GM13976 (cell line): ENCODE measurements at regions not wholly inside any gene's neighbourhood (a gene's known extent, or its start where the extent isn't known, plus 50 kb on each side); places are given as distances from the start of the nearest gene placed in this dataset.

Experiments
- DNase-seq: peaks from one replicate; pipeline ENCODE4 v3.0.0; 2012; ENCODE audit warnings: low spot score
- in situ Hi-C: fragments of 300-500 bp; cut with MboI; formaldehyde crosslinking; loops from one replicate; pipeline ENCODE4 v1.12.0; 2022; ENCODE audit warnings: low sequenced_read_pairs, mixed read lengths, inconsistent platforms; ENCODE audit not compliant: unreplicated experiment
- TF ChIP-seq, protein P1 (sequence below): IDR thresholded peaks from 2 replicates; pipeline ENCODE4 v1.5.1; 2012; ENCODE audit warnings: borderline replicate concordance, mild to moderate bottlenecking; ENCODE audit not compliant: insufficient read depth; ENCODE audit errors: extremely low read depth, missing control alignments, control extremely low read depth

DNA sequence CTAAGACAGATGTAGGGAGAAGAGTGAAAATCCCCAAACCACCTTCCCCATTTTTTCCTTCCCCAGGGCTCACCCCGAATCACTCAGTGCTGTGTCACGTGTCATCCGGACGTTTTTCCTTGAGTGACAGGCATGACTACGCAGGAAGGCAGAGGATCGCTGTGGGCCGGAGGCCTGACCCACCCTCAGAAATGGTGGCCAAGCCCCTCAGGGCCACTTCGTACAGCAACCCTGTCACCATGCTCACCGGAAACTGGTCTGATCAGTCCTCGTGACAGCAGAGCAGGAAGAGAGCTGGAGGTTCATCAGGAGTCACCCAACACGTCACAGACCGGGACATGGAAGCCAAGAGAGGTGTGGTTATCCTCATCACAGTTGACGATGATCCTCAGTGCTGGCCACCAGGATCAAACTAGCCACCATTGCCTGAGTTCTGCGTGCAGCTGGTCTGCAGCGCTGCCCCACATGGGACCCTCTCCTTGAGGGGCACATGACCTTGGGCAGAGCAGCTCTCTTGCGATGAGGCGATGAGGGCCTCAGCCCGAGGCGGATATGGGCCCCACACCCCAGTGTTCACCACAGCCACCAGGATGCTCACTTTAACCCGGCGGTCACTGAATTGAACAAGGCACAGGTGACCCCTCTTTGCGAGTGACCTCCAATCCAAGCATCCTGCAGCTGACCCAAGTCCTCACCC is 99.3 kb upstream of the INSIG1 start:
- in situ Hi-C loops: loop anchor here (10.0 kb wide), 1 partner anchor 146 kb away; no protein-coding TSS in a partner anchor
- TF ChIP-seq, protein P1, sequence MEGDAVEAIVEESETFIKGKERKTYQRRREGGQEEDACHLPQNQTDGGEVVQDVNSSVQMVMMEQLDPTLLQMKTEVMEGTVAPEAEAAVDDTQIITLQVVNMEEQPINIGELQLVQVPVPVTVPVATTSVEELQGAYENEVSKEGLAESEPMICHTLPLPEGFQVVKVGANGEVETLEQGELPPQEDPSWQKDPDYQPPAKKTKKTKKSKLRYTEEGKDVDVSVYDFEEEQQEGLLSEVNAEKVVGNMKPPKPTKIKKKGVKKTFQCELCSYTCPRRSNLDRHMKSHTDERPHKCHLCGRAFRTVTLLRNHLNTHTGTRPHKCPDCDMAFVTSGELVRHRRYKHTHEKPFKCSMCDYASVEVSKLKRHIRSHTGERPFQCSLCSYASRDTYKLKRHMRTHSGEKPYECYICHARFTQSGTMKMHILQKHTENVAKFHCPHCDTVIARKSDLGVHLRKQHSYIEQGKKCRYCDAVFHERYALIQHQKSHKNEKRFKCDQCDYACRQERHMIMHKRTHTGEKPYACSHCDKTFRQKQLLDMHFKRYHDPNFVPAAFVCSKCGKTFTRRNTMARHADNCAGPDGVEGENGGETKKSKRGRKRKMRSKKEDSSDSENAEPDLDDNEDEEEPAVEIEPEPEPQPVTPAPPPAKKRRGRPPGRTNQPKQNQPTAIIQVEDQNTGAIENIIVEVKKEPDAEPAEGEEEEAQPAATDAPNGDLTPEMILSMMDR: no peak
- no peak for DNase-seq

DNA sequence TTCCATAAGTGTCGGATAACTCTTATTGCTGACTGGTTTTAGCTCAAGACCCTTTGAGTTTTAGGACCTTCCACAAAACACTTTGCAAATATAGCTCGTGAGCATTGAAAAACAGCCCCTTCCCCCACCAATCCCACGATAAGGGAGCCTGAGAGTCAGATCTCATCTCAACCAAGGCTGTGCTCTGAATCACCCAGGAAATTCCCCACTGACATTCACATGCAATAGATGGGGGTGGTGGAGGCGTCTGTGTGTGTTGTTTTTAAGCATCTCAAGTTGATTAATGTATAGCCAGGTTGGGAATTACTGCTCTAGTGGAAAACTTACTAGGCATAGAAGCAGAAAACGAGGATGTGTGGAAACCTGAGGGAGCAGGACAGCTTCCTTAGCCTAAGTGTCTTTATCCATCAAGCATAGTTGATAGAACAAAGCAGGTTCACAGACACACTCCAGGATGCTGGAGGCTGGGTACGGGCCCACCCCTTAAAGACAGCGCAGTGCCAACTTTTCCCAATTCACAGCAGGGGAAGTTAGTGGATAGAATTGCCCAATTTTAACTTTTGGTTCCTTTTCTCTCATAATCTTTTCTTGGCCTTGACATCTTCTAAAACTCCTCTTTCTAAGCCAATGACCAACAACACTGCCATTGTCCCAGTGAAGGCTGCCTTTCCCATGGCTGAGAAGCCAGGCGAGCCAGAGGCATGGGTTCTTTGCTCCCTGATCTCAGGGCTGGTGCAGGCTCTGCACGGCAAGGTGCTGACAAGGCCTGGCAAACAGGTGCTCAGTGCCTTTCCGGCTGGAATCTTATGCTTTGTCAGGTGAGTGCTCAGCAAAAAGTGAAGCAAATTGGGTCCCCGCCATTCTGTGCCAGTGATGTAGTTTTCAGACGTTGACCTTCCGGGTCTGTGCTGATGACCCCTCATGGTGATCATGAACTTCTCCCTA is 98.5 kb upstream of the INSIG1 start:
- DNase-seq: no peak
- TF ChIP-seq, protein P1: no peak
- in situ Hi-C loops: loop anchor here (10.0 kb wide), 1 partner anchor 146 kb away; no protein-coding TSS in a partner anchor

DNA sequence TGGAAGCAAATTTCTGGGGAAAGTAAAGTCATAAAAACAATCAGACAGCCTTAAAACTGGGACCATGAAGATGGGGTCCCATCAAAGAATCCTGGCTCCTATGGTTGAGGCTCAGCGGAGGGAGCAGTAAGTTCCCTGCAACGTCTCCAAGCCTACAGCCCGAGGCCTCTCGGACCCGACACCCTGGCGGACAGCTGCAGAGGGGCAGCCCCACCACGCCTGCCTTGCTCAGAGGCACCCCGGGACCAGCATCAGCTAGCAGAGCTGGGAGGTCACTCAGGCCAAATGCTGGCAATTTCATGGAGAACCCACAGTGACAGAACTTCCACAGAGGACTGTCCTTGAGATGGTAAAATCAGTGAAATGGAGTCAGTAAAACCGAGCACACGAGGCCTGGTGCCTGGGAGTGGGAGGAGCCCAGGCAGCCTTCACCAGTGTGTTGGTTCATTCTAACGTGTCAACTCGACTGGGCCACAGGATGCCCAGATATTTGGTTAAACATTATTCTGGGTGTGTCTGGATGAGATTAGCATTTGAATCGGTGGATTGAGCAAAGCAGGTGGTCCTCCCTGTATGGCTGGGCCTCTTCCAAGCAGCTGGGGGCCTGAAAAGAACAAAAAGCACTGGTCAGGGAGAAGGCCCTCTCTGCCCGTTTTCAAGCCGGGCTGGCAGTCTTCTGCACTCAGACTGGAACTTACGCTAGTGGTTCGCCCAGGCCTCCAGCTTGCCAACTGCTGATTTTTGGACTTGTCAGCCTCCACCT is 96.2 kb upstream of the INSIG1 start:
- TF ChIP-seq, protein P1: no peak
- DNase-seq: no peak
- in situ Hi-C loops: no loop called here

DNA sequence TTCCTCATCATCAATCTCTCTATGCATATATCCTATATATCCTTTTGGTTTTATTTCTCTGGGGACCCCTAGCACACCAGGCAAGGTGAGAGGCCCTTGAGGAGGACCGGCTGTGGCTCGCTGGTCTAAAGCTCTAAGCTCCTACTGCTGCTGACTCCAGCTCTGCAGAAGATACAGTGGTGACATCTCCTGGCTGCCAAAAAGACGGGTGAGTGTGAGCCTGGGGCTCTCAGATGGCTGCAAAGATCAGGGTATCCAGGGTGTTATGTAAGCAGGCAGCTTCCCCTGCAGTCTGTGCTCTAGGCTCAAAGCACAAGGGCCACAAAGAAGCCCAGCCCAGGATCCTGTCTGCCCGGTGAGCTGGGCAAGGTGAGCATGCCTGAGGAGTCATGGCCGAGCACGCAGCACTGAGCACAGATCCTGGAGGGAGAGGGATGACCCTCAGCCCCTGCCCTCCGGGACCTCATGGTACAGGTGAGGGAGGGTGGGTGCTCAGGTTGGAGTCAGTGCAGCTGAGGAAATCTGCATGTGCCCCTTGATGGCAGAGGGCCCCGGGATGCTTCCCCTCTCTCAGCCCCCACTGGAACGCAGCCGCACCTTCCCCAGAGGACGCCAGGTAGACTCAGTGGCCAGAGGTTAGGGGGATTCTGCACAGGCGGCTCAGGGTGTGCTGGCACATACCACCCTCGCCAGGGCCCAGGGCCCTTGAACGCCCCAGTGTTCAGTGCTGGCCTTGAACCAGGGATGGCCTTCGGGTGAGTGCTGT is 95.4 kb upstream of the INSIG1 start:
- no peak for DNase-seq
- in situ Hi-C loops: no loop called here

DNA sequence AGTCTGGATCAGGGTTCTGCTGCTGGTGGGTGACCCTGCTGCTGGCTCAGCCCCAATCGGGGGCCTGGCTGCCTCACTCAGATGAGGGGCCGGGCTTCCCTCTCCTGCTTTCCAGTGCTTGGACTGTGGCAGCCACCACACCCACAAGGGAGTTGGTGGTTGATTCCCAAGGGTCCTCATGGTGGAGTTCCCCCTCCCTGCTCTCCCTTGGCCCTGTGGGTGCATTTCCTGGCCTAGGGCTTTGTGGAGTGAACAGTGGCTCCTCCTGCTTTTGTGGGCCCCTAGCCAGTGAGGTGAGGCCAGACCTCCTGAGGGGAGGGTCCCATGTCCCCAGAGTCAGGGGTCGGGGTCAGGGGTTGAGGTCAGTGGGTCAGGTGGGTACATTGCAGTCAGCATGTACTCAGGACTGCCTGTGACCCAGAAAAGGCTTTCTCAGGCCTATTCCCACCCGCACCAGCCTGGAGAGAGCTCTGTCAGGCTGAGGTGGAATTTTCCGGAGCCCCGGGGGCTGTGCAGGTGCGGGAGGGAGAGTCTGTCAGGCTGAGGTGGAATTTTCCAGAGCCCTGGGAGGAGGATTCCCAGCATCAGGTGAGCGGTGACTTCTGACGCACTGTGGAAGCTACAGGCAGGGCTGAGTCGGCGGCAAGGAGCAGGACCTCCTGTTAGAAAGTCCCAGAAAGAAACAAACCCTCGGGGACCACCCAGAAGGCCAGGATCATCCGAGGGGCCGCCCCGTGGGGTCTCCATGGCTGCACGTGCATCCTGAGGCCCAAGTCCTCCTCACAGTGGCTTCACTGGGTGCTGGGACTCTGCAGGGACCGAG is 94.4 kb upstream of the INSIG1 start:
- no peak for DNase-seq
- TF ChIP-seq, protein P1: no peak
- in situ Hi-C loops: no loop called here

More for the DNA sequence above, 95.4 kb upstream of the INSIG1 start:
- TF ChIP-seq, protein P1: no peak
